Stimulated activated CD8-positive, alpha-beta memory T cell treated with anti-CD3 and anti-CD28 coated beads, Interleukin-15, amount 100 ng/mL, for 48 hours (primary cell): ENCODE measurements at regions not wholly inside any gene's neighbourhood (a gene's known extent, or its start where the extent isn't known, plus 50 kb on each side); places are given as distances from the start of the nearest gene placed in this dataset.
"Not testable (repeated sequence)": the region's sequence is repeated elsewhere in the genome, so short reads cannot be mapped to it uniquely, and the experiment has no call there.

Experiments
- DNase-seq, 2 donors: peaks; one replicate each; pipeline ENCODE4 v3.0.0-alpha.2; 2020; ENCODE audit warnings: low read depth in 2 of 2

DNA sequence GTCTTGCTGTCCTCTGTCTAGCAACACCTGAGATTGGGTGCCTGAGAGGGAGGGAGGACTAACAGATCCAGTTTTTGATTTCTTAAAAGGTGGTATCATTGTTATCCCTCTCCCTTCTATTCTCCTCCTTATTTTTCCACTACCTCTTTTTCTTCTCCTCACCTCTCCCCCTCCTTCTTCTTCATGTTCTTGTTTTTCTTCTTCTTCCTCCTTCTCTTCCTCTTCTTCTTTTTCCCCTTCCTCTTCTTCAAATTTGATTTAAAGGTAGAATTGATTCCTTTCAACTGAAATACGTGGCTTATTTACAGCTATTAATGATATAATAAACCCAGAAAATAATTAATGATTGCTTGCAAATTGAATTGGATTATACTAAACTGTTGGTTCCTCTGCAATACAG lies 256.8 kb upstream of the BTG1 start:
- DNase-seq = no peak

DNA sequence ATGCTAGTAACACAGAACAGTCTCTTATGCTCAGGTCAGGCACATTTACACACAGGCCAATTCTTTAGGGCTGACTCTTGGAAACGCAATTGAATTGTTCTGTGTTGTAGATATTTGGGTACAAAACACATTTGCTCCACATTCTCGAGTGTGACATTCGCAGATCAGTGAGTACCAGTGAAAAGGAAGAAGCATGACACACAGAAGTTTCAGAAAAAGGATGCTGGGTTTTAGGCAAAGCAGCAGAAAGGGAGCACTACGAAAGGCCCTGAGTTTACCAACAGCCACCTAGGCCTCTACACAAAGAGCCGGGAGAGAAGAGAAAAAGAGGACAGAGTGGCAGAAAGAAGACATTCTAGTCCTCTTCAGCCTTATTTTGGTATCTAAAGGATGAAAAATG lies 254.4 kb upstream of the BTG1 start:
- no peak for DNase-seq

DNA sequence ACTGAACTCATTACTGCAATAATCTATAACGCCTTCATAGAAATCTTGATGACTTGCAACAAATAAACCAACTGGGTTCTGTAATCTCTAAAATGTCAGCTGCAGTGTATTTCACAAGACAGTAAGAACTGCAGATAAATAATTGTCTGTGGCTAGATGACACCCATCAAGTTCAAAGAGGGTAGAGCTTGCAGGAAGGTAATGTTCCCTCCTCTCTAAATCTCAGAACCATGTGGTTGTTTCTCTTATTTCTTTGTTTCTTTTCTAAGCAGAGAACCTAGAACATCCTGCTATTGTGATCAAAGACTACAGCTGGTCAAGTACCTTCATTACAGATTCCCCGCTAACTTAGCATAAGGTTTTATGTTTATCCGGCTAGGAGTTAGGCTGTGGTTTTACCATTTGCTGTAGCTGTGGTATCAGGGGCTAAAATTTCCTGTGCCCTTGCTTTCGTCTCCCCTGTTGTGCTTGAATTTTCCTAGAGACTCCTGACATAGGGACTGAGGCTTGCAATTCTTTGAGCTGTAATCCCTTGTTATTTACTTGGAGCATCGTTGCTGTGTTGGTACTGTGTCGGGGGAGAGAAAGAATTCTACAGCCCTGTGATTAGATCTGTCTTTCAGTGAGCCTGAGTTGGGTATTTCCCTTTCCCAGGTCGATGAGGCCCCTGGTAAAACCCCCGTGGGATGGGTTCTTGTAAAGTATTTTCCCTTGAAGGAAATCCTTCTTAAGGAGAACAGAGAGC lies 253.1 kb upstream of the BTG1 start:
- DNase-seq = no peak

- no peak for DNase-seq
These were observed 251.1 kb upstream of the BTG1 start for GRCh38 chr12:92396647-92397252.

GRCh38 chr12:92395322-92395721 lies 249.7 kb upstream of the BTG1 start:
- no peak for DNase-seq

- DNase-seq = no peak
These were observed 249.2 kb upstream of the BTG1 start for GRCh38 chr12:92394895-92395294.

GRCh38 chr12:92393504-92393903 lies 247.9 kb upstream of the BTG1 start:
- no peak for DNase-seq

GRCh38 chr12:92391726-92392125 lies 246.1 kb upstream of the BTG1 start:
- not testable (repeated sequence) for DNase-seq

DNA sequence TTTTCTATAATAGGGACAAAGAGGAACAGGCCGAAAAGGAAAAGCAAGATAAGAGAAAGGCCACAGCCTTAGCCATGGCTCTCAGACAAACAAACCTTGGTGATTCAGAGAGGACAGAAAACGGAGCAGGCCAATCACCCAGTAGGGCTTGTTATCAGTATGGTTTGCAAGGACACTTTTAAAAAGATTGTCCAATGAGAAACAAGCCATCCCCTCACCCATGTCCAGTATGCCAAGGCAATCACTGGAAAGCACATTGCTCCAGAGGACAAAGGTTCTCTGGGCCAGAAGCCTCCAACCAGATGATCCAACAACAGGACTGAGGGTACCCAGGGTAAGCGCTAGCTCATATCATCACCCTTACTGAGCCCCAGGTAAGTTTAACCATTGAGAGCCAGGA lies 243.8 kb upstream of the BTG1 start:
- DNase-seq = no peak

DNA sequence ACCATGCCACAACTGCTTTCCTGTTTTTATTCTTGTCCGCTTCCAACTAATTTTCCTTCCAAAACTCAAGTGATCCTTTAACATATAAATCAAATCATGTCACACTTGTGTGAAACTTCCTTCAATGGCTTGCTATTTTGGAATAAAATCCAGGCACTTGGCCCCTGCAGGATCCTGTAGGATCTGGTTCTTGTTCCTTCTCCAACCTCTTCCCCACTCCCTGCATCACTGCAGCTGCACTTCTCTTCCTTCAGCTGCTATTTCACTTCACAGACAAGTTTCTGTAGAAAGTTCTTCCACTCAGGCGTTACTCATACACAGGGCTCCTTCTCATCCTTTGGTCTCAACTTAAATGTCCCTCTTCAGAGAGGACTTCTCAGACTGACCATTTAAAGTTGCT lies 239.7 kb upstream of the BTG1 start:
- no peak for DNase-seq

GRCh38 chr12:92384571-92384970 lies 238.9 kb upstream of the BTG1 start:
- no peak for DNase-seq

DNA sequence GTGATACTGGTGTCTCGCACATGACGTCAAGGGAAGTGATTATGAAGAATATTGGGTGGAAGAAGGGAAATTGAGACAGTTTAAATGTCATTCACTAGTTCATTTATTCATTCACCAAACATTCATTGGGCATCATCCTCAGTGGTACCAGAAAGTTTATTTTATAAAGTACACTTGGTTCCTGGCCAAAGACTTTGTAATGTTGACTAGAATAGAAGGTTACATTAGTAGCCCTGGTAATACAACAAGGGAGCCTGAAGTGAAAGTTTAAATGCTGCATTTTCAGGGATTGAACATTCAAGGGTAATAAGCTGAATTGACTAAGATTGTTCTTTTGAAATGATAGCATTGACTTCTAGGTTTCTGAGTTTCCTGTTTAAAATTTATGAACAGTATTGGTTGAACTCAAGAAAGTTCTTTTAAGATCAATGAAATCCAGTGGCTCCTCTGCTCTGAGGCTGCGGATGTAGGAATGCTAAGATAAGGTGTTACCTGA lies 236.8 kb upstream of the BTG1 start:
- DNase-seq = no peak

DNA sequence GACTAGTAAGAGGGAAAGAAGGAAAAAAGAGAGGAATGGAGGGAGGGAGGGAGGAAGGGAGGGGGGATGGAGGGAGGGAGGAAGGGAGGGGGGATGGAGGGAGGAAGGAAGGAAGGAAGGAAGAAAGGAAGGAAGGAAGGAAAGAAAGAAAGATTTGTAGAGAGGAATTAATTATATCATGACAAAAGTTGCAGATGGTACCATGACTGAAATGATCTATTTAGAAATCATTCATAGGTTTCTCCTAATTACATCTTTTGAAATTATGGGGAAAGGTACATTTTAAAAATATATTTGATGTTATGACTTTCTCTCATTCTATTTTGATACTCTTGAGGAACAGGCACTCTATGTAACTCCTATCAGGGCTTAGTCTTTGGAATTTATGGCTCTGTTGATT lies 236.2 kb upstream of the BTG1 start:
- DNase-seq = no peak

GRCh38 chr12:92378682-92379479 lies 233.2 kb upstream of the BTG1 start:
- no peak for DNase-seq

DNA sequence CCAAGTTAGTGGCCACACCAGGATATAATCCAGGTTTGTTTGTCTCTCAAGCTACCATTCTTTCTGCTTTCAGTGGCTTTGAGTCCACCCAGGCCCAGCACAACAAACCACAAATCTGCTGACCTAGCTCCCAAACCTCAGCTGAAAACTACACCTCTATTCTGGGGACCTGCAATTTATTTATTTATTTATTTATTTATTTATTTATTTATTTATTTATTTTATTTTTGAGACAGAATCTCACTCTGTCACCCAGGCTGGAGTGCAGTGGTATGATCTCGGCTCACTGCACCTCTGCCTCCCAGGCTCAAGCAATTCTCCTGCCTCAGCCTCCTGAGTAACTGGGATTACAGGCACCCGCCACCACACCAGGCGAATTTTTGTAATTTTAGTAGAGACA lies 229.9 kb upstream of the BTG1 start:
- DNase-seq = not testable (repeated sequence)

DNA sequence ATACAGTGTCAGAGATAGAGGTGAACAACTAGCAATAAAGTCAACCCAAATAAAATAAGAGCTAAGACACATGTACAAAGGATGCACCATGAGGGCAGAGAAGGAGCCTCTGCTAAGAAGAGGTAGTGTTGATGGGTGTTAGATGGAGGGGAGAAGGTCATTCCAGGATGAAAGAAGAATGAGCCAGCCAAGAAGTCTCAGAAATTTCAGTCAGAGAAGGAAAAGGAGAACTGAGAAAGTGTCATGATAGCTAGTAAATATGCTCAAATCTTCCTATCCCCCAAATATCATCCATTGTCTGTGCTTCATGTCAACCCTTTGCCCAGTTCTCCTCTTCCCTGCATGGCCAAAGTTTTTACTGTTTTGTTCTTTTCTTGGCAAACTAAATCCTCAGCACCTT lies 225.2 kb upstream of the BTG1 start:
- DNase-seq = no peak

DNA sequence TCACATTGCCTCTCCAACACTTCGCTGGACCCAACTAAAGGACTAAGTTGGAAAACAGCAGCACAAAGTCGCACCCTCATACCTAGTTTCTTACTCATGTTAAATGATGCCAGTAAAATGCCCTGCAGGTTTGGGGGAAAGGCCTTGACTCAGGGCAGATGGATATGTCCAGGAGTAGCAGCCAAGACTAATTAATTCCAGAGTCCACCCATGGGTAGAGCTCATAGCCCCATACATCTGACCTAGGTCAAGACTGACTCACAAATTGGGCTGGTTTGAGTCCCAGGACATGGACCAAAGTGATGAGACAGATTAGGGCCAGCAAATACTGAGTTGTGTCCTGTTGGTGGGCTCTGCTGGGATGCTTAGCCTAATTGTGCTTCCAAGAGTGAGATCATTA lies 224.0 kb upstream of the BTG1 start:
- no peak for DNase-seq

- no peak for DNase-seq
These were observed 223.4 kb upstream of the BTG1 start for GRCh38 chr12:92369056-92369455.

GRCh38 chr12:92365836-92366235 lies 220.2 kb upstream of the BTG1 start:
- no peak for DNase-seq

GRCh38 chr12:92365333-92365732 lies 219.7 kb upstream of the BTG1 start:
- DNase-seq = no peak

DNA sequence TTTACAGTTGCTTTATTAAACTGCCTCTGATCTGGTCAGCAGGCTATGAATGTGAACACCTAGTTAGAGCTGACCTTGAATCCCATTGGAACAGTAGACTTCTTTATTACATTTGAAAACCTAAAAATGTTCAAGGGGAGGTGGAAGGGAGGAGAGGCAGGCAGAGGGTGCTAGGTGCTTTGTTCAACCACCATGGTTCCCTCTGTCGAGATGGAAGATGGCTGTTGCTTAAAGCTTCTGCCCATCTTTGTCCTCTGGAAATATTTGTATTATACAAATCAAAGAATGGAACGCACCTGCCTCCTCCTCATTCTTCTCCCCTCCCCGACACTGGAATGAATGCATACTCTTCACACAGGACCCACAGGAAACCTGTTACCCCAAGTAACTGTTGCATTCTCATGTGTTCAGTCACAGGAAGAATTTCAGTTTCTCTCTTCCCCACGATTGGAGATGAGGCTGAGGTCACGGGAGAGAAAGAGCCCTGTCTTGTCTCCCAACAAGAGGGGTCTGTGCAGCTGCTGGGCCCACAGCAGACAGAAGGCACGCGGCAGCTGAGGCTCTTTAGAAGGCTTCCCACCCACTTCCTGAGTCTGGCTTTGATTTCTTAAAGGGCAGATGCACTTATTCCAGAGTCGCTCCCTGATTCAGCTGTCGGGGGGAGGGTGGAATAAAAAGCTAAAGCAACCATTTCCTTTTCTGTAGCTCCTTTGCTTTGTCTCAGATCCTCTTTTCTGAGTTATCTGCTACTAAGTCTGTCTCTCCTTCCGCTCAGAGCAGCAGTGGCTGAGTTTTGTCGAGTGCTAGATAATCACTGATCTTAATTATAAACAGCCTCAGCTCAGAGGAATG lies 217.9 kb upstream of the BTG1 start:
- DNase-seq = peak; percentile 1 to 6

- no peak for DNase-seq
These were observed 217.1 kb upstream of the BTG1 start for GRCh38 chr12:92362785-92363184.
